HG03439 (cell line): ENCODE measurements at regions not wholly inside any gene's neighbourhood (a gene's known extent, or its start where the extent isn't known, plus 50 kb on each side); places are given as distances from the start of the nearest gene placed in this dataset.
"Not testable (repeated sequence)": the region's sequence is repeated elsewhere in the genome, so short reads cannot be mapped to it uniquely, and the experiment has no call there.

Experiments used
- ATAC-seq: cut with Tn5 transposase; IDR thresholded peaks from one replicate; pipeline ENCODE4 v1.9.1; 2021; ENCODE audit warnings: mild to moderate bottlenecking, moderate library complexity; ENCODE audit not compliant: unreplicated experiment

DNA sequence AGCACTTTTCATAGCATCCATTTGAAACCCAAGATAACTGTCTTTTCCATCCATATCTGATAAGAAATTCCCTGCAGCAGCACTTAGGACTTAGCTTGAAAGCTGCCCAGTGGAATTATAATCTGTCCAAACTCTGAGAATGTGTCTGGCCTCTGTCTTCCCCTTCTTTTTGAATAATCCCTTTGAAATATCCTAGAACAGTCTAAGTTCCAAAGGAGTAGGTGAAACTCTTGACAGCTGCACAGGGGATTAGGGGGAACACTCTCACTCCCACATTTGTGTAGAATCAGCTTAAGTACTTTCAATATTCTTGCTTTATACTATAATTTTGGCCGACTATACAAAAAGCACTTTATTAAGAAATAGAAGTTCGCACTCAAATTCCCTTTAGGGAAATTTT lies 157.7 kb downstream of the PAPSS1 start:
- ATAC-seq, result no peak

DNA sequence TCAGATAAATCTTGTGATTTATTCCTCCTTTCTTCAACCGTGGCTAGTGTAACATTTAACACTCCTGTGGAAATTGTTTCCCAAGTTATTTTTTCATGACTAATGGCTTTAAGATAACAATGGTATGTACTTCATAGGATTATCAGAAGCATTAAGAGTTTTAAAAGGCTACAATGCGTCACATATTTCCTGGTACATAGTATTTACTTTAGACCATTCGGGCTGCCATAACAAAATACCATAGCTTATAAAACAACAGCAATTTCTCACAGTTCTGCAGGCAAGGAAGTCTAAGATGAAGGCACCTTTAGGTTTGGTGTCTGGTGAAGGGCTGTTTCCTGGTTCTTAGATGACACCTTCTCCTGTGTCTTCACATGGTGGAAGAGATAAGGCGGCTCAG lies 158.6 kb downstream of the PAPSS1 start:
- no peak for ATAC-seq

DNA sequence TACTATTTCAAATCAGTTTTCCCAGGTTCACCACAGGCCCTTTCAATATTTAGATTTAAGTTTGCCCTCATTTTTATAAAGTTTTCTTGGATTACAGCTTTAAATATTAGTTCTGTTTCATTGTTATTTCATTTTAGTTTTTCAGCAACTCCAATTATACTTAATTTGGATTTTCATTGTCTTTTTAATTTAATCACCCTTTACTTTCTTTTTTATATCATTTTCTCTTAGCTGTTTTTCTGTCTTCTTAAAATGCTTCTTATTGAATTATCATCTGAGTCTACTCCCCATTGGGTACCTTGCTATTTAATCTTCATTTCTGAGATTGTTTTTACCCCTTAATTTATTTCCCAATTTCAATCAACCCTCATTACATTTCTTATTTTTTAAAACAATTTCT lies 160.4 kb downstream of the PAPSS1 start:
- ATAC-seq, result no peak

DNA sequence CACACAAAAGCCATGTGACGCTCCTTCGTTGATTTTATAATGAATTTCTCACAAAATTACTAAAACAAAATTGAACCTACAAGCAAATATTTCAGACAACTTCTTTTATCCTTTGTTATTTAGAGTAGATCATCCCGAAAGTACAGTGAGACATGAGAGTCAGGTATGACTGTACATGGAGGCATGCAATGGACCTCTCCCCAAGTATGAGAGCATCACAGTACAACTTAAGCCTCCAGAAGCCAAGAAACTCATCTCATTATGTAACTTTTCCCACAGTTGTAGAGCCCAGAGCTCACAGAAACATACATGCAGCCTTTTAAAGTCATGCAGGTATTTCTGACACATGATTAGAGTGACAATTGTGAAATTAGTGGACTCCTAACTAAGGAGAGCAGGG lies 167.7 kb downstream of the PAPSS1 start:
- no peak for ATAC-seq

DNA sequence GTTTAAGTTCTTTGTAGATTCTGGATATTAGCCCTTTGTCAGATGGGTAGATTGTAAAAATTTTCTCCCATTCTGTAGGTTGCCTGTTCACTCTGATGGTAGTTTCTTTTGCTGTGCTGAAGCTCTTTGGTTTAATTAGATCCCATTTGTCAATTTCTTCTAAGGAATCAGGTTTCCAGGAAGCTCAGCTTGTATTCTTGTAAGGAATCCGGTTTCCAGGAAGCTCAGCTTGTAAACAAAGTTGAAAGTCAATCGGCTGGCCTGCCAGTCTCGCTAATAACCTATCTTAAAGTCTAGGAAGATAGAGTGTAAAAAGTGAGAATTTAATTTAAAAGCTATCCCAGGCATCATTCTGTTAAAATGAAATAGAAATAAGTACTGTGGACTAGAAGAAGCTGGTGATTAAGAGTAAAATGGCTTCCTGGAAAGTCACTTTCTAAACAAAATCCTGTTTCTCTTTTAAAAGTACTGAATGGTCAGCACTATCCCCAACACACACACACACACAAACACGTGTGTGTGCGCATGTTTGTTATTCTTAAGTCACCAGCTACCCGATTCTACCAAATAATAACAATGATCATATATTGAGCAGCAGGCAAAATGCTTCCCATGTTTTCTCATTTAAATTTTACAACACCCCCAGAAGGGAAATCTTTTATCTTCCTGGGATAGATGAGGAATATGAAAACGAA lies 171.7 kb downstream of the PAPSS1 start:
- ATAC-seq, result no peak

DNA sequence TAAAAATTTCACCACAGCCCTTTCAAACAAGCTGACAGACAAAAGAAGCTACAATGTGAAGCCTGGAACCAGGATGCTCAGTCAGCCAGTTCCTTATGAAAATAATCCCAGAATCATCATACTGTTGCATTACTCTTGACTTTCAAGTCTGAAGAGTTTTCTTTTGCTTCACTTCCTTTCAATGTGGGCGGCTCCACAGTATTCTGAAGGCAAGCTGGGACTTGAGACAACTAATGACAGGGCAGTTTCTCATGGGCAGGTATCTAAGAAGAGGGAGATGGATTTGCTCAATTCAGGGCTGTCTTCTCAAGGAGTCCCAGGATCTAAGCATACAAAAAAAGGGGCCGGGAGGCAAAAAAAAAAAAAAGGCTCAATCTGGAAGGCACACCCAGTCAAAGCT lies 173.4 kb downstream of the PAPSS1 start:
- ATAC-seq, result no peak

DNA sequence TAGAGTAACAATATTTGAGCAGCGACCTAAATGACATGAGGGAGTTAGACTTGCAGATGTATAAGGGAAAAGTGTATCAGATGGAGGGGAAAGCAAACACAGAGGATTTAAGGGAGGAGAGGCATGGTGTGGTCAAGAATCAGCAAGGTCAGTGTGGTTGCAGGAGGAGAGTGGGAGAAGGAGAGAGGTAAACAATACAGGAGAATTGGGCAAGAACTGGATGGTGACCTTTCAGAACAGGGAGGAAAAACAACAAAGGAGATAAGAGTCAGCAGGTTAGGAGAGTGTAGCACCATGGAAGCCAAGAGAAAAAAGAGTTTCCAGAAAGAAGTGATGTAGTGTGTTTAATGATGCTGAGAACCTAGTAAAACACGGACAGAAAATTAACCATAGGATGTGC lies 178.5 kb downstream of the PAPSS1 start:
- no peak for ATAC-seq

DNA sequence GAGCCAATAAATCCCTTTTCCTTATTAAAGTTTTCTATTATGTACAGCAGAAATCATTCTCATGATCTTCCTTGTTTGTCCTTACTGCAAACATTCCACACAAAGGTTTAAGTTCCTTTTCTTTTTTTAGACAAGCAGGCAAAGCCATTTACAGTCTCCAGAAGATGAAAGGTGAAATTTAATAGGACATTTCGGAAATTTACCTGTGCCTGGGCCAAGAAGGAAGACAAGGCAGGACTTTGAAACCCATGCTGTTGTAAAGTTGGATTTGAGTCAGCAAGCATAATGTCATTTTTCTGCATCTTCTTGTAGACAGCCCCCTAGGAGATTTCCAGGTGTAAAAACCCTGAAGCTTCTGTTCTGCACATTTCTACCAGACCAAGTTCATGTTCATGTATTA lies 188.1 kb downstream of the PAPSS1 start:
- ATAC-seq, result no peak

DNA sequence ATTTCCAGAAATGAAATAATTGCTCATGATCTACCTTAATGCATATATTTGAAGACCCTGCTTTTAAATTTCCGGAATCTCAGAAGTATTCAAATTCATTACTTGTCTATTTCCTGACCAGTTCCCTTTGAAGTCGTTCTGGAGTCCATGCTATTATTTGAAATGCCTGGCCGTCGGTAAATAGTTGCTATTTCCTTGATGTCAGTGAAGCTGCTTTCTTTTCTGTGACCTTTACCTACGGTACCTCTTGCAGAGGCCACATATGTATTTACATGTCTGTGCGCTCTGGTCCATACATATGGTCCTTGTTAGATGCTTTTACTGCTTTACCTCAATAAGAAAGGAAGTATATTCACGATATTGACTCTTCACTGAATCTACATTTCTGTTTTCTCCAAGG lies 199.7 kb downstream of the PAPSS1 start:
- ATAC-seq, result no peak

DNA sequence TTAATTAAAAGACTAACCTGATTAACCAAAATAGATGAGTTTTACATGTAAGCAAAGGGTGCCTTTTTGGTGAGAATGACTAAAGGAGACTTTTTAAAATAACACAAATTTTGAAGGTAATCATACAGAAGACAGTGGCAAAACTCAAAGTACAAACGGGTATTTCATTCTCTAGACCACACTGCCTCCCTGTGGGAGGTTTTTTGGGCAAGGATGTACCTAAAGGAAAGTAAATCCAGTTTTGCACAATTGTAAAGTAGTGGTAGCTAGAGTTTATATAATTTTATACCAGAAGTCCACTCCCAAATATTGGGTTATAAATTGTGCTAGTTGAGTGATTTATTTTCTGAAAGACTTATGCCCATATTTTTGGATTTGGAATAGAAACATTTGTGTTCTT lies 201.0 kb downstream of the PAPSS1 start:
- ATAC-seq, result no peak

DNA sequence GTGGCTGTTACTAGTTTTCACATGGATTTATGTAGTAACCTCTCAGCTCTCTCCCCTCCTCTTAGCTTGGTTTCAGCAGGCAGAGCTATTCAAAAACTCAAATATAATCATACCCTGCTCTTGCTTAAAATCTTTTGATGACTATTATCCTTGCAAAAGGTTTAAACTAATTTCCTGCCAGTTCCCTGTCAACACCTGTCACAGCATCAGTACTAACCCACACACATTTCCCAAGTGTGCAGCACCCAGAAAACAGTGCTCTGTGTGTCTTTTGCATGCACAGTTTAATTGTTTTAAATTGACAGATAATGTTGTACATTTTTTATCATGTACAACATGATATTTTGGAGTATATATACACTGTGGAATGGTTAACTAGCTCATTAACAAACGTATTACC lies 202.0 kb downstream of the PAPSS1 start:
- ATAC-seq, result no peak

DNA sequence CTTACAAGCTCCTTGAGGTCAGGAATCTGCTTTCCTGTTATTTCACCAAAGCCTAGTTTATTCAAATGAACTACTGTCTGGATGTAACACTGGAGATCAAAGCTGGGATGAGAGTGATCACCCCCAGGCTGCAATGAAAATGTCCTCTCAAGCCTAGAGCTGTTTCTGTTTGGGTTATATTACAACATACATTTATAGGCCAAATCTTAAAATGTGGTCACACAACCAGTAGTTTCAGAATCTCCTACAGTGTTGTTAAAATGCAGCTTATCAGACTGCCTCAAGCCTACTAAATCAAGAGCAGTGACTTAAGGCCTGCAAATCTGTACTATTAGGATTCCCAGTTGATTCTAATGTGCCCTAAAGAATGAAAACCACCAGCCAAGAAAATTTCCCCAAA lies 207.5 kb downstream of the PAPSS1 start:
- ATAC-seq, result no peak

DNA sequence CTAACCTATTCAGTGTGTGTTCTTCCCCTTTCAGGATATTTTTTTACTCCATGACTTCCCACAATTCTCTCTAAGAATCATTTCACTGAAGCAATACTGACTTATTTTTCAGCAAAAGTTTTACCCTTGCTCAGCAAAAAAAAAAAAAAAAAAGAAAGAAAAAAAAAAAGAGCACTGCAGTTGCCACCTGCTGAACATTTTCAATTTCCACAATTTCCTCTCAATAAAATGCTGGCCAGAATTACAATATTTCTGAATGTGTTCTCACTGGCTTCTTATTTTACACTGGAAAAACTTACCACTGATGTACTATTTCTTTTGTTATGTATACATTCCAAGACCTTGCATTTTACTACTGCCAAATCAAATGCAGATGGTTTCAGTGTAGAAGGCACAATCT lies 210.4 kb downstream of the PAPSS1 start:
- no peak for ATAC-seq

DNA sequence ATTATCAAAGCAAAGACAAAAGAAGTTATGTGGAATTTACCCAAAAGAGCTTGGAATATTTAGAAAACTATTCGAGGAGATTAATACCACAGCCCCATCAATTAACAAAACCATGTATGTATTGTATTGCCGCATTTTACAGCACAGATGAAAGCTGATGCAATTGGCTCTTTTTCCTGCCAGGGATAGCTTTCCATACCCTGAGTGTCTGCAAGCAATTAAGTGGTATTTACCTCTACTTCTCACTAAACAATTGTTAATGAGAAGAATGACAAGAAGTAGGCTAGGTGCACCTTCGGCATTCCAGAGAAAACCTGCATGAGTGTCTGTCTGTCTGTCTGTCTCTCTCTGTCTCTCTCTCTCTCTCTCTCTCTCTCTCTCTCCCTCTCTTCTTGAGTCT lies 219.5 kb downstream of the PAPSS1 start:
- no peak for ATAC-seq

DNA sequence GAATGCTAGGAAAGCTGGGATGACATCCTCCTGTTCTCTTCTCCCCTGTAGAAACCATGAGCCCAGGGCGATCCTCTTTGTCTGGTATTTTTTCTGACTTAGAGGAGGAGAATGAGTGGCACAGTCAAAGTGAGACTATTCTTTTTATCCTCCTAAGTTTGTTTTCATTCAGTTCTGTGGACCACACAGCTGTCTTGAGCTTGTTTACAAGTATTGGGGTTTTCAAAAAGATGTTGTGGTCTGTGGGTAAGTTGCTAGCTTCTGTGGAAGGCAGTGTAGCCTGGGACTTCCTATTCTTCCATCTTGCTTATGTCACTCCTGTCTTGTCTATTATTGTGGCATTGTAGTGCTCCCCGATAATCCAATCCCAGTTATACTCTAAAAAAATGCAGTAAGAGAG lies 223.0 kb downstream of the PAPSS1 start:
- no peak for ATAC-seq

DNA sequence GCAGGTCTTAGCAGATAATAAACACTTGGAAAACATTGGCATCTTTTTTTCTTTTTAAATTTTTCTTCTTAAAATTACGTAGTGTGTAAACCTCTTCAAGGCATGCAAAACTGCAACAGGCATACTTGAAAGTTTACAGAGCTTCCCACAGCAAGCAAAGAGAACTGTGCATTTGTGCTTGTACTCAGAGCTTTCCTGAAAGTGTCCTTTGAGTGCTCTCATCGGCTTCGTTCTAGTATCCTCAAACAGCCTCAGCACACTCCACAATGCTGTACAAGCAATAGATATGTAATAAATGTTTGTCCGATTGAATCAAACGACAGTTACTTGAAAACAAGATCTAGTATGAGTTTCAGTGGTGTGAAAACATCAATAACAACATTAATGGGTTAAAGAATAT lies 227.5 kb downstream of the PAPSS1 start:
- ATAC-seq, result no peak

DNA sequence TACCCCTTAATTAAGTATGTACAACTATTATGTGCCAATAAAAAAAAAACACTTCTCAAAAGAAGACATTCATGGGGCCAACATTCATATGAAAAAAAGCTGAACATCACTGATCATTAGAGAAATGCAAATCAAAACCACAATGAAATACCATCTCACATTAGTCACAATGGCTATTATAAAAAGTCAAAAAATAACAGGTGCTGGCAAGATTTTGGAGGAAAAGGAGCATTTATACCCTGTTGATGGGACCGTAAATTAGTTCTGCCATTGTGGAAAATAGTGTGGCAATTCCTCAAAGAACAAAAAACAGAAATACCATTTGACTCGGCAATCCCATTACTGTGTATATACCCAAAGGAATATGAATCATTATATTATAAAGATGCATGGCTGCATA lies 229.9 kb downstream of the PAPSS1 start:
- ATAC-seq, result no peak

DNA sequence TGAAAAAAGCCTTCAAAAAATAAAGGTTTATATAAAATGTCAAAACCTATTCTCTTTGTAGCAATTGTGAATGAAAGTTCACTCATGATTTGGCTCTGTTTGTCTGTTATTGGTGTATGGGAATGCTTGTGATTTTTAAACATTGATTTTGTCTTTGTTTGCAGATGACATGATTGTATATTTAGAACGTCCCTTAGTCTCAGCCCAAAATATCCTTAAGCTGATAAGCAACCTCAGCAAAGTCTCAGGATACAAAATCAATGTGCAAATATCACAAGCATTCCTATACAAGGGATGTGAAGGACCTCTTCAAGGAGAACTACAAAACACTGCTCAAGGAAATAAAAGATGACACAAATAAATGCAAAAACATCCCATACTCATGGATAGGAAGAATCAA lies 236.4 kb downstream of the PAPSS1 start:
- not testable (repeated sequence) for ATAC-seq

DNA sequence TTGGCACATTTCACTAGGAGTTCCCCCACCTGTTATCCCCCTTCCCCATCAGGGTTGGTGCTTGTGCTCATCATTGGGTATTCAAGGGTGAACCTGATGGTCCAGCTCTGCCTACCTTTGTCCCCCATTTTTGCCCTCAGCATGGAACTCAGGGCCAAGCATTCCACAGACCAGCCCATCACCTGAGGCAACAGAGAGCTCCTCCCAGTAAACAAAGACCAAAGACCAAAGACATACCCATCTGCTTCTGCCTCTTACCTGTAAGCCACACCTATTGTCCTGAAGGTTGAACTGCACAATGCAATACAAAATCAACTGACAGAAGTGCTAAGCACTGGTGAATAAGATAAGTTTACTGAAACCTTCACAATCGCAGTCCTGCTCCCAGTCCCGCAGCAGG lies 237.5 kb downstream of the PAPSS1 start:
- ATAC-seq, result no peak

DNA sequence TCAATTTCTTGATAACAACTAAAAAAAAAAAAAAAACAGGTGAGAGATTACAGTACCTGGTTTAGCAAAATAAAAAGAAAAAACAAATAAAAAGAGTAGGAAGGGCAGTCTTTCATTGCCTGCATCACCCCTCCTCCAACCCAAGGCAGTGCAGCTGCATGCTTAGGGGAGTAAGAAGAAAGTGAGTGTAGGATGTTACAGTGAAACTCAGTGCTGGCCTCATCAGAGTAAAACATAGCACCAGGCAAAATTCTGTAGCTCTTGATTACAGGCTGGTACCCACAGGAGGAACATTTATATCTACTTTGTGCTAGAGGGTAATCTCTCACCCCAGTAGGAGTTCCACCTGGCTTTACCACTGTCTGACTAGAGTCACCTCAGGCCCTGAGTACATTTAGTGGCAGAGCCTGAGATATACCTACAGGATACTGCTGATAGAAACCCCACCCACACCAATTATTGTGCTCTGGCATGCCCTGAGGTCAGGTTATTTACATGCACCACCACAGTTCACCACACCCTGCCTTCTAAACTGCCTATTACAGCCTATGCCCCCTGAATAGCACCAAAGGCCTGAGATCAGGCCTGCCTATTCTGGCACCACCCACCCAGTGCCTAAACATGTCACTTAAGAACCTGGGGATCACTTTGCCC lies 241.6 kb downstream of the PAPSS1 start:
- ATAC-seq, result no peak

DNA sequence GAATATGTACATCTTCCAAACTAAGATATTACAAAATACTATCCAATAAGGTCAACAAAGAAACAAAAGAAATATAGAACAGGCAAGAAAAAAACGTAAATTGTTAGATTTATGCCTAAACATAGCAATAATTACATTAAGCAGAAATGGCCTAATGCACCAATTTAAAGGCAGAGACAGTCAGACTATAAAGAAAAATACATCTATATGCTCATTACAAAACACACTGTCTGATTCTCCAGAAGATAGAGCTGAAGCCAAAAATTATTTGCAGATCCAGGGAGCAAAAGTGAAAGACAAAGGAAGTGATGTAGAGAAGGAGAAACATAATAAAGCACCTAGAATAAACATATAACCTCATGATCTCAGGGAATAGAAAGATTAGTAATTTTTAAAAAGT lies 246.9 kb downstream of the PAPSS1 start:
- ATAC-seq, result no peak

DNA sequence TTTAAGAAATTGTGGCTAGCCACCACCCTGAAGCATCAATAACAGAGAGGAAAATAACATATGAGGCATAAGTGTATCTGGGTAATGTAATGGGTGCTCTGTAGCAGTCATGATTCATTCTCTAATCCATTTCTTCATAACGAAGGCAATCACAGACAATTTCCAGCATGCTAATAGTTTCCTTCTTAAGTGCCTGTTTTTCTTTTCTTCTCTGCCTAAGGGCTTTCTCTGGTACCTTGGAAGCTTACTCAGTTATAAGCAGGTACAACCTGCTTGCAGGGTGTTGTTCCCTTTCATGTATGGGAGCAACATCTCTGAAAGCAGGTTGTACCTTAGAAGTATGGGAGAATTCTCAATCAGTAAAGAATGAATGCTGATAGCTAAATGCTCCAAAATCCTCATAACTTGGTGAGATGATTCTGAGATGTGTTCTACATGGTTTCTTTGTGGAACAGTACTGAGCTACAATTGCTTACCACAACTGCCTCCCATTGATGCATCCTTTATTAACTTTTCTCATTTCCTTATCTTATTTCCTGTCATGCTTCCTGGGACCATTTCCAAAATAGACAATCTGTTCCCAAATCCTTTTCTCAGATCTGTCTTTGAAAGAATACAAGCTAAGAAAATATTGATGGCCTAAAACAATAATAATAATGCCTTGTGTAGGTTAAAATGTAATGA lies 247.6 kb downstream of the PAPSS1 start:
- ATAC-seq, result no peak
